Epithelial cell of proximal tubule (primary cell): ENCODE measurements at regions not wholly inside any gene's neighbourhood (a gene's known extent, or its start where the extent isn't known, plus 50 kb on each side); places are given as distances from the start of the nearest gene placed in this dataset.
"Not testable (repeated sequence)": the region's sequence is repeated elsewhere in the genome, so short reads cannot be mapped to it uniquely, and the experiment has no call there.

ENCODE experiments used
- DNase-seq: peaks from one replicate; pipeline ENCODE4 v3.0.0-alpha.2; 2011; ENCODE audit warnings: low read depth
- H3K4me3 ChIP-seq: 2 replicates; pipeline ENCODE4 v1.5.1; 2011; ENCODE audit warnings: low read depth, mild to moderate bottlenecking, low read length
- TF ChIP-seq, protein P1 (sequence below): conservative IDR thresholded peaks from 2 replicates; pipeline ENCODE4 v1.5.1; 2012; ENCODE audit warnings: low read depth, mild to moderate bottlenecking, low read length

DNA sequence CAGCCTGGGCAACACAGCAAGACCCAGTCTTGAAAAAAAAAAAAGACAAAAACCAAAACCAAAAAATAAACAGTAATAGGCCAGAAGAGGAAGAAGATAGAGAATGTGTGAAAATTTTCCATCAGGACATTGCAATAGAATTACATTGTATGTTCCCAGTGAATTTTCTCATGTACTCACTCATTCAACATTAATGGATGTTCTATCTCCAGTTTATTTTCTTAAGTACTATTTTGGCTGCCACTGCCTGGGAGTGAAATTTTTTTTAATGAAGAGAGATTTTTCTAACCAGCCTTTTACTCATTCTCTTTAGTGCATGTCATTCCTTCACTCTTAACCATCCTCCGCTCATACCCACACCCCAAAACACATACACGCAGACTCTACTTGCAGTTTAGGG is 282.8 kb downstream of the ALDH8A1 start:
- DNase-seq: no peak
- H3K4me3 ChIP-seq: no peak overlapping the region
- TF ChIP-seq, protein P1, sequence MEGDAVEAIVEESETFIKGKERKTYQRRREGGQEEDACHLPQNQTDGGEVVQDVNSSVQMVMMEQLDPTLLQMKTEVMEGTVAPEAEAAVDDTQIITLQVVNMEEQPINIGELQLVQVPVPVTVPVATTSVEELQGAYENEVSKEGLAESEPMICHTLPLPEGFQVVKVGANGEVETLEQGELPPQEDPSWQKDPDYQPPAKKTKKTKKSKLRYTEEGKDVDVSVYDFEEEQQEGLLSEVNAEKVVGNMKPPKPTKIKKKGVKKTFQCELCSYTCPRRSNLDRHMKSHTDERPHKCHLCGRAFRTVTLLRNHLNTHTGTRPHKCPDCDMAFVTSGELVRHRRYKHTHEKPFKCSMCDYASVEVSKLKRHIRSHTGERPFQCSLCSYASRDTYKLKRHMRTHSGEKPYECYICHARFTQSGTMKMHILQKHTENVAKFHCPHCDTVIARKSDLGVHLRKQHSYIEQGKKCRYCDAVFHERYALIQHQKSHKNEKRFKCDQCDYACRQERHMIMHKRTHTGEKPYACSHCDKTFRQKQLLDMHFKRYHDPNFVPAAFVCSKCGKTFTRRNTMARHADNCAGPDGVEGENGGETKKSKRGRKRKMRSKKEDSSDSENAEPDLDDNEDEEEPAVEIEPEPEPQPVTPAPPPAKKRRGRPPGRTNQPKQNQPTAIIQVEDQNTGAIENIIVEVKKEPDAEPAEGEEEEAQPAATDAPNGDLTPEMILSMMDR: no peak

DNA sequence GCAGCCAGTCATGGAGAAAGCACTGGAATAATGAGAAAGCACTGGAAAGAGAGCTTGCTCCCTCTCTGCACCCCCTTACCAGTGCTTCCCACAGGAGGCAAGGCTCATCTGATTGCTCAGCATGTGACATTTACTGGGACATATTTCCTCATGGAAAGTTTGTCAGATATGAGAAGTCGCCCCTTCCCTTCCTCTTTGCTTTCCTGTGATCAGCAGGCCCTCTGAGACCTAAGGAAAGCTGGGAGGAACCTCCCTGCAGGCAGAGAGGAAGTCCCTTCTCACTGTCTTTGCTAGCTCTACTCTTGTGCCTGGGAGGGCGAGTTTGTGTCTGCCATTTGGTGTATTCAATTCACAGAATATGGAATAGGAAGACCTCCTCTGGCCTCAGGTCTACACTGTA is 283.8 kb downstream of the ALDH8A1 start:
- no peak for DNase-seq
- no peak overlapping the region for H3K4me3 ChIP-seq
- TF ChIP-seq, protein P1: no peak

DNA sequence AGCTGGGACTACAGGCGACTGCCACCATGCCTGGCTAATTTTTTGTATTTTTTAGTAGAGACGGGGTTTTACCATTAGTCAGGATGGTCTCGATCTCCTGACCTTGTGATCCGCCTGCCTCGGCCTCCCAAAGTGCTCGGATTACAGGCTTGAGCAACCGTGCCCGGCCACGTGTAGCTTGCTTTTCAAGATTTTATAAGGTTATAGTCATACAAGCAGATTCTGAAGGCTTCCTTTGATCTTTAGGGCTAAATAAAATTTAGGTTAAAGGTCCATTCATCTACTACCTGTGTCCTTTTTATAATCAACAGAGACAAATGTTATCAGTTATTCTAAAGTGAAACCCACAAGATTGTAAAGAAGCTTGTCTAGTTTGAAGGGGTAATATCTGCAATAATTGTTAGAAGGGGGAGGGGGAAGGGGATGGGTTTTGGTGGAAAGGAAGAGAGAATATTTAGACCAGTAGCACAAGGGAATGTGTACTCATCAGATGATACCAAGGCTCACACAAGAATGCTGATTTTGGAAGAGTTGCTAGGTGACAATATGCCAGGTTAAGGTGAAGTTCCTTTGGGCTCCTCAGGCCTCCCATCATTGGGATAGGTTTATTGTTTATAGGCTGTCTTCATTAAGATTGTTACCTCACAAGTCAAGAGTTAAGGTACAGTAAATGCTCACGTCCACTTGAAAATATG is 284.7 kb downstream of the ALDH8A1 start:
- no peak for DNase-seq
- TF ChIP-seq, protein P1: no peak
- H3K4me3 ChIP-seq: no peak overlapping the region

DNA sequence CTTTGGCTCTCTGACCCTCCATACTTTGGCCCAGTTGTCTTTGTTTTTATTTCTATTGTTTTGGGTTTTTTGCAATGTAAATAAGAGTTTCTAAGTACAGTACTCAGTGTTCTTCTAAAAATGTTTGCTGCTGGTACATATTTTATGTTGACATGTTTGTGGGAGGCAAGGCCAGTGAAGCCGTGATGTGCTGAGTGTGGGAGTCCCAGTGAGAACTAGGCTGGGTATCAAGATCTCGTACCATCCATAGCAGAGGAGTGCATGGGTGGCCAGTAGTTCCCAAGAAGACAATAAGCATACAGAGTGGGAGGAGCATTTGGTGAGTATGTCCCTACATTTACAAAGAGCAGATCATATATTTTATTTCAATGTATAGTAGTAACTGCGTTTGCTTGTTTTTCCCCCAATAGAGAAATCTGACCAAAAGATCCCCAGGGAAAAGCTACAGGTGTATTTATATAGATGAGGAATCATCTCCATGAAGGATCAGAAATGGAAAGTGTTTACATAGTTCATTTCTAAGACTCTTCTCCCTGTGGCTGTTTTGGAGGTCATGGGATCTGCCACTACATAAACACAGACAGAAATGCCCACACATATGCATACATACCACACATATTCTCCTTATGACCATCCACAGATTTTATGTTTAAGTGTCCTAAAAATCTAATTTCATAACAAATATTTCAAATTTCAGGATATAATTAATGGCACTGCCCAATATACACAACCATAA is 285.9 kb downstream of the ALDH8A1 start:
- no peak for DNase-seq
- H3K4me3 ChIP-seq: no peak overlapping the region
- TF ChIP-seq, protein P1: no peak

DNA sequence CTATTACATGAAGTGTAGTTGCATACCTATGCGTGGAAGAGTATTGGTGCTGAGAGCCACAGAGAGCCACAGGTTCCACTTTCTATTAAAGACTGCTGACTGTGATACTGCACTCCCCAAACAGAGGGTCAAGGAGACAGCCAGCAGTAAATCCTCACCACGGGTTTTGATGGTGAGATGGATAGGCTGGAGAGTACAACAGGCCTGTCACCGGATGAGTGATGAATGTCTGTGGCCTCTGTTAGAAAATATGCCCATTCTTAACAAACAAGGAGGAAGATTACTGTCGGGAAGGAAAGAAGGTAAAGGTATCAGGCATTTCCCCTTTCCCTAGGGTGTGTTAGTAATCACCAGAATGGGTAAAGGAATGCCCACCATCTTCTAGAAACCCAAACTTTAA is 286.5 kb downstream of the ALDH8A1 start:
- TF ChIP-seq, protein P1: no peak
- H3K4me3 ChIP-seq: no peak overlapping the region
- DNase-seq: no peak

DNA sequence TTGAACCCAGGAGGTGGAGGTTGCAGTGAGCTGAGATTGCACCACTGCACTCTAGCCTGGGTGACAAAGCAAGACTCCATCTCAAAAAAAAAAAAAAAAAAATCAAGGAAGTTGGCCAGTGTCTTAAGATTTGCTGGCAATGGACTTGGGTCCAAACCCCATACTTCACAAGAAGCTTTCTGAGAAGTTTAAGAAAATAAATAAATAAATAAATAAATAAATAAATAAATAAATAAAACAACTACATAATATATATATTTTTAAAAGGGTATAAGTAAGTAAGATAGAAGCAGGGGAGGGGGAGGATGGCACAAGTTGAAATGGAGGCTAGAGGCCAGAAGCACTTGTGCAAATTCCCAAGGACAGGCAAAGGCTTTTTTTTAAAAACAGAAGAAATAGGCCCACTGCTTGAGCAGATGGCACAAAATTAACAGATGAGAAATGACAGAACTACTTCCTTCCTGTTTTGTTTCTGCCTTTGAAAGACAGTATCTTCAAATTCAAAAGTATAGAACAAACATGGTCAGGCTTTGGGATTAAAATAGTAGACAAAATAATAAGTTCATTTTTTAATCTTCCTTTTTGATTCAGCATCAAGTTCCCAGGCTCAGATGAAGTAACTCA is 287.7 kb downstream of the ALDH8A1 start:
- DNase-seq: no peak
- TF ChIP-seq, protein P1: no peak
- H3K4me3 ChIP-seq: no peak overlapping the region

DNA sequence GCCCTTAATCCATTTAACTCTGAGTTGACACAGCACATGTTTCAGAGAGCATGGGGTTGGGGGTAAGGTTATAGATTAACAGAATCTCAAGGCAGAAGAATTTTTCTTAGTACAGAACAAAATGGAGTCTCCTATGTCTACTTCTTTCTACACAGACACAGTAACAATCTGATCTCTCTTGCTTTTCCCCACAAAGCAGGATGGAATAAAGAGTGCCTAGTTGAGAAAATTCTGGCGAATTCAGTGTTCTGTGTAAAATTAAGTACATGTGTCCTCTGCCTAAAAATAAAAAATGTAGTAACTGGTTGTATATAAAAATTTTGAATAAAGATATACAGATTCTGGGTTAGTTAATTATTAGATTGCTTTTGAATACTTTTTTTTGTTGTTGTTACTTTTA is 290.0 kb downstream of the ALDH8A1 start:
- DNase-seq, H3K4me3 ChIP-seq: not testable (repeated sequence)
